ENCODE measurements at regions not wholly inside any gene's neighbourhood (a gene's known extent, or its start where the extent isn't known, plus 50 kb on each side); places are given as distances from the start of the nearest gene placed in this dataset.
"Not testable (repeated sequence)": the region's sequence is repeated elsewhere in the genome, so short reads cannot be mapped to it uniquely, and the experiment has no call there.

GRCh38 chr12:25382311-25383106, 131.8 kb upstream of the KRAS start:
- DNase-seq: no peak

GRCh38 chr12:25377469-25378177, 126.9 kb upstream of the KRAS start:
- DNase-seq: peak; percentile 32 to 34

- no peak for DNase-seq
Observed at GRCh38 chr12:25376985-25377384, 126.3 kb upstream of the KRAS start.

GRCh38 chr12:25376407-25376806, 125.7 kb upstream of the KRAS start:
- no peak for DNase-seq

- no peak for DNase-seq
Observed at GRCh38 chr12:25372969-25373817, 122.5 kb upstream of the KRAS start.

- no peak for DNase-seq
Observed at GRCh38 chr12:25372002-25372401, 121.3 kb upstream of the KRAS start.

GRCh38 chr12:25368557-25368956, 117.8 kb upstream of the KRAS start:
- no peak for DNase-seq

- DNase-seq: no peak
Observed at GRCh38 chr12:25366122-25366521, 115.4 kb upstream of the KRAS start.

- no peak for DNase-seq
Observed at GRCh38 chr12:25365340-25365730, 114.6 kb upstream of the KRAS start.

GRCh38 chr12:25364529-25365339, 114.0 kb upstream of the KRAS start:
- peak; percentile 54 to 65 for DNase-seq

- DNase-seq: no peak
Observed at GRCh38 chr12:25362646-25363045, 111.9 kb upstream of the KRAS start.

GRCh38 chr12:25361511-25361910, 110.8 kb upstream of the KRAS start:
- no peak for DNase-seq

- DNase-seq: no peak
Observed at GRCh38 chr12:25357595-25357994, 106.9 kb upstream of the KRAS start.

GRCh38 chr12:25352942-25353341, 102.2 kb upstream of the KRAS start:
- not testable (repeated sequence) for DNase-seq

- DNase-seq: no peak
Observed at GRCh38 chr12:25352083-25352918, 101.6 kb upstream of the KRAS start.

GRCh38 chr12:25348593-25348895, 97.8 kb upstream of the KRAS start:
- no peak for DNase-seq

GRCh38 chr12:25347716-25348592, 97.2 kb upstream of the KRAS start:
- no peak for DNase-seq

GRCh38 chr12:25341877-25342276, 91.1 kb upstream of the KRAS start:
- not testable (repeated sequence) for DNase-seq

- no peak for DNase-seq
Observed at GRCh38 chr12:25337916-25338315, 87.2 kb upstream of the KRAS start.

GRCh38 chr12:25332143-25332542, 81.4 kb upstream of the KRAS start:
- no peak for DNase-seq
